ENCODE measurements at regions not wholly inside any gene's neighbourhood (a gene's known extent, or its start where the extent isn't known, plus 50 kb on each side); places are given as distances from the start of the nearest gene placed in this dataset.

DNA sequence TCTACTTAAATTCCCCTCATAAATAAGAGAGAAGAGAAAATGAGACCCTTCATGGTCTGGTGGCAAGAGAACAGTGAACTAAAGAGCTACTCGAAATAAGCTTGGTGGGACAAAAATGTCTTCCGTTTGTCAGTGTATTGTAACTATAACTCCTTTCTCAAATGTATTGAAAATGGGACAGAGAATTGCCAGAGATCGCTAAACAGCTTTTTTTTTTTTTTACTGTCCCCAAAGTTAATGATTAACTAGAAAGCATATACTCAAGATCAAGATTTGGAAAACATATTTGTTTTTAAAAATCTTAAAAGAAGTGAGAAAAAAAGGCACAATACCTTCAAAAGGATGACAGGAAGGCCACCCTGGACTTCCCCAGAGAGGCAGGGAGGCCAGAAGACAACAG is 206.4 kb upstream of the CTNND2 start:
- ATAC-seq (ENCODE audit: low read depth in 2 of 2), result no peak
- Mint-ChIP-seq H3K27ac (no peak overlapping the region), H3K4me1 (no peaks in the 10 kb centered on the region), H3K4me3 (no peak overlapping the region), H3K9me3 (peaks cover 0 to 11% (median 5%) of the 10 kb centered on the region in 7 donors), H3K36me3 (no peaks in the 10 kb centered on the region), H3K27me3 (no peaks in the 10 kb centered on the region)
- Histone ChIP-seq H3K36me3 (ENCODE audit: control insufficient read depth, insufficient read depth, low read length) (no peaks in the 10 kb centered on the region), H3K27me3 (ENCODE audit: control insufficient read depth, insufficient read depth, low read length) (no peaks in the 10 kb centered on the region), H3K4me1 (ENCODE audit: control insufficient read depth, insufficient read depth, low read length, poor library complexity, severe bottlenecking) (no peaks in the 10 kb centered on the region), H3K27ac (ENCODE audit: insufficient read depth, low read length, poor library complexity, severe bottlenecking) (no peak overlapping the region), H3K9me3 (ENCODE audit: control insufficient read depth in 2 of 2, low read length in 2 of 2) (no peaks in the 10 kb centered on the region), H3K4me3 (ENCODE audit: low read depth, low read length) (no peak overlapping the region)
- DNase-seq, result no peak

GRCh38 chr5:12109075-12109688 is 204.9 kb upstream of the CTNND2 start:
- Mint-ChIP-seq H3K27me3 (no peaks in the 10 kb centered on the region), H3K9me3 (peaks cover 0 to 11% (median 5%) of the 10 kb centered on the region in 7 donors), H3K36me3 (no peaks in the 10 kb centered on the region), H3K27ac (no peak overlapping the region), H3K4me1 (no peaks in the 10 kb centered on the region), H3K4me3 (no peak overlapping the region)
- Histone ChIP-seq H3K4me1 (ENCODE audit: control insufficient read depth, insufficient read depth, low read length, poor library complexity, severe bottlenecking) (no peaks in the 10 kb centered on the region), H3K27me3 (ENCODE audit: control insufficient read depth, insufficient read depth, low read length) (no peaks in the 10 kb centered on the region), H3K27ac (ENCODE audit: insufficient read depth, low read length, poor library complexity, severe bottlenecking) (no peak overlapping the region), H3K36me3 (ENCODE audit: control insufficient read depth, insufficient read depth, low read length) (no peaks in the 10 kb centered on the region), H3K4me3 (ENCODE audit: low read depth, low read length) (no peak overlapping the region), H3K9me3 (ENCODE audit: control insufficient read depth in 2 of 2, low read length in 2 of 2) (no peaks in the 10 kb centered on the region)
- DNase-seq (no peak), ATAC-seq (ENCODE audit: low read depth in 2 of 2) (no peak)

DNA sequence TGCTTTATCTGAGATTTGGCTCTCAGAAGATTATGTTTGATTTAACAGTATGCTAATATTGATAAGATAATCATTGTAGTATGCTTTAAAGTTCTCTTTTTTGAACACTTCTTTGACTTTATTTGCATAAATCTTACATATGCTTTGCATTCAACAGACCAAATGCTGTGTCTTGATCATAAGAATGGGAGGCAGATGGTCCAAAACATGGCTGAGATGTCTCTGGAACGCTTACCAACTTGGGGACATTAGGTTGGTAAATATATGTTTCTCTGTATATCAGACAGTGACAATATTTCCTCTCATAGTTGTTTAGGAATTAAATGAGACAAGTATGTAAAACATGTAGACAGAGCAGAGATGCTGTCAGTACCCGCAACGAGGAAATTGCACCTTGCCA is 197.9 kb upstream of the CTNND2 start:
- Mint-ChIP-seq H3K27me3 (no peaks in the 10 kb centered on the region), H3K9me3 (peaks cover 0 to 23% (median 10%) of the 10 kb centered on the region in 7 donors), H3K36me3 (no peaks in the 10 kb centered on the region), H3K27ac (no peak overlapping the region), H3K4me3 (no peak overlapping the region), H3K4me1 (no peaks in the 10 kb centered on the region)
- DNase-seq (no peak), ATAC-seq (ENCODE audit: low read depth in 2 of 2) (no peak)
- Histone ChIP-seq H3K4me1 (ENCODE audit: control insufficient read depth, insufficient read depth, low read length, poor library complexity, severe bottlenecking) (no peaks in the 10 kb centered on the region), H3K27me3 (ENCODE audit: control insufficient read depth, insufficient read depth, low read length) (no peaks in the 10 kb centered on the region), H3K27ac (ENCODE audit: insufficient read depth, low read length, poor library complexity, severe bottlenecking) (no peak overlapping the region), H3K4me3 (ENCODE audit: low read depth, low read length) (no peak overlapping the region), H3K36me3 (ENCODE audit: control insufficient read depth, insufficient read depth, low read length) (no peaks in the 10 kb centered on the region), H3K9me3 (ENCODE audit: control insufficient read depth in 2 of 2, low read length in 2 of 2) (no peaks in the 10 kb centered on the region)

- no peak for DNase-seq
- H3K27ac Mint-ChIP-seq, result no peak overlapping the region
- Histone ChIP-seq H3K4me3 (ENCODE audit: low read depth, low read length) (no peak overlapping the region), H3K27me3 (ENCODE audit: control insufficient read depth, insufficient read depth, low read length) (no peaks in the 10 kb centered on the region), H3K36me3 (ENCODE audit: control insufficient read depth, insufficient read depth, low read length) (no peaks in the 10 kb centered on the region), H3K9me3 (ENCODE audit: control insufficient read depth in 2 of 2, low read length in 2 of 2) (peaks cover 0 to under 1% of the 10 kb centered on the region in 2 experiments), H3K4me1 (ENCODE audit: control insufficient read depth, insufficient read depth, low read length, poor library complexity, severe bottlenecking) (no peaks in the 10 kb centered on the region), H3K27ac (ENCODE audit: insufficient read depth, low read length, poor library complexity, severe bottlenecking) (no peak overlapping the region)
- H3K27me3 Mint-ChIP-seq, result no peaks in the 10 kb centered on the region
- no peaks in the 10 kb centered on the region for H3K4me1 Mint-ChIP-seq
- H3K4me3 Mint-ChIP-seq, result no peak overlapping the region
- H3K36me3 Mint-ChIP-seq, result no peaks in the 10 kb centered on the region
- ATAC-seq (ENCODE audit: low read depth in 2 of 2), result no peak
- H3K9me3 Mint-ChIP-seq, result peaks cover 0 to 23% (median 10%) of the 10 kb centered on the region in 7 donors
Observed at GRCh38 chr5:12100542-12100941, 196.3 kb upstream of the CTNND2 start.

- no peaks in the 10 kb centered on the region for H3K4me1 ChIP-seq (ENCODE audit: control insufficient read depth, insufficient read depth, low read length, poor library complexity, severe bottlenecking)
- no peak overlapping the region for H3K4me3 ChIP-seq (ENCODE audit: low read depth, low read length)
- peaks cover 3 to 23% (median 10%) of the 10 kb centered on the region in 7 donors for H3K9me3 Mint-ChIP-seq
- no peak overlapping the region for H3K4me3 Mint-ChIP-seq
- no peaks in the 10 kb centered on the region for H3K27me3 ChIP-seq (ENCODE audit: control insufficient read depth, insufficient read depth, low read length)
- no peaks in the 10 kb centered on the region for H3K36me3 Mint-ChIP-seq
- H3K27me3 Mint-ChIP-seq, result no peaks in the 10 kb centered on the region
- H3K27ac Mint-ChIP-seq, result no peak overlapping the region
- DNase-seq (no peak), ATAC-seq (ENCODE audit: low read depth in 2 of 2) (no peak)
- H3K27ac ChIP-seq (ENCODE audit: insufficient read depth, low read length, poor library complexity, severe bottlenecking), result no peak overlapping the region
- peaks cover 0 to 7% of the 10 kb centered on the region in 2 experiments for H3K9me3 ChIP-seq (ENCODE audit: control insufficient read depth in 2 of 2, low read length in 2 of 2)
- H3K4me1 Mint-ChIP-seq, result no peaks in the 10 kb centered on the region
- H3K36me3 ChIP-seq (ENCODE audit: control insufficient read depth, insufficient read depth, low read length), result no peaks in the 10 kb centered on the region
Observed at GRCh38 chr5:12099296-12099695, 195.1 kb upstream of the CTNND2 start.

DNA sequence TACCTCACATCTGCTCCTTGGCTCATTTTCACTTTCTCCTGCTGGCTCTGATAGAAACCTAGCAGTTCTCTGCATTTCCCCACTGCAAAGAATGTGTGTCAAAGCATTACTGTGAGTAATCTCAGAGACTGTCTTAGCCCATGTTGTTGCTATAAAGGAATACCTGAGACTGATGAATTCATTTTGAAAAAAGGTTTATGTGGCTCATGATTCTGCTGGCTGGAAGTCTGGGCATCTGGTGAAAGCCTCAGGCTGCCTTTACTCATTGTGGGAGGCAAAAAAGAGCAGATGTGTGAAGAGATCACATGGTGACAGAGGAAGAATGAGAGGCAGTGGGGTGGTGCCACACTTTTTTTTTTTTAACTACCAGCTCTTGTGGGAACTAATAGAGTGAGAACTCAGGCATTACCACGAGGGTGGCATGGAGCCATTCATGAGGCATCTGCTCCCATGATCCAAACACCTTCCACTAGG is 191.6 kb upstream of the CTNND2 start:
- Mint-ChIP-seq H3K27me3 (no peaks in the 10 kb centered on the region), H3K4me1 (no peaks in the 10 kb centered on the region)

GRCh38 chr5:12093586-12093985 is 189.3 kb upstream of the CTNND2 start:
- Histone ChIP-seq H3K27ac (ENCODE audit: insufficient read depth, low read length, poor library complexity, severe bottlenecking) (no peak overlapping the region), H3K9me3 (ENCODE audit: control insufficient read depth in 2 of 2, low read length in 2 of 2) (peaks cover 1 to 7% of the 10 kb centered on the region in 2 experiments), H3K4me1 (ENCODE audit: control insufficient read depth, insufficient read depth, low read length, poor library complexity, severe bottlenecking) (no peaks in the 10 kb centered on the region), H3K4me3 (ENCODE audit: low read depth, low read length) (no peak overlapping the region), H3K27me3 (ENCODE audit: control insufficient read depth, insufficient read depth, low read length) (no peaks in the 10 kb centered on the region), H3K36me3 (ENCODE audit: control insufficient read depth, insufficient read depth, low read length) (no peaks in the 10 kb centered on the region)
- H3K27me3 Mint-ChIP-seq, result no peaks in the 10 kb centered on the region
- peaks cover 3 to 11% (median 7%) of the 10 kb centered on the region in 7 donors for H3K9me3 Mint-ChIP-seq
- no peak for ATAC-seq (ENCODE audit: low read depth in 2 of 2)
- no peaks in the 10 kb centered on the region for H3K36me3 Mint-ChIP-seq
- H3K4me1 Mint-ChIP-seq, result no peaks in the 10 kb centered on the region
- H3K27ac Mint-ChIP-seq, result no peak overlapping the region
- DNase-seq, result no peak
- no peak overlapping the region for H3K4me3 Mint-ChIP-seq

More for the DNA sequence above, 191.6 kb upstream of the CTNND2 start:
- Mint-ChIP-seq H3K9me3 (peaks cover 2 to 17% (median 9%) of the 10 kb centered on the region in 7 donors), H3K36me3 (no peaks in the 10 kb centered on the region), H3K4me3 (no peak overlapping the region), H3K27ac (no peak overlapping the region)
- ATAC-seq (ENCODE audit: low read depth in 2 of 2), result no peak
- no peak for DNase-seq
- Histone ChIP-seq H3K4me3 (ENCODE audit: low read depth, low read length) (no peak overlapping the region), H3K9me3 (ENCODE audit: control insufficient read depth in 2 of 2, low read length in 2 of 2) (peaks cover 1 to 7% of the 10 kb centered on the region in 2 experiments), H3K36me3 (ENCODE audit: control insufficient read depth, insufficient read depth, low read length) (no peaks in the 10 kb centered on the region), H3K4me1 (ENCODE audit: control insufficient read depth, insufficient read depth, low read length, poor library complexity, severe bottlenecking) (no peaks in the 10 kb centered on the region), H3K27ac (ENCODE audit: insufficient read depth, low read length, poor library complexity, severe bottlenecking) (no peak overlapping the region), H3K27me3 (ENCODE audit: control insufficient read depth, insufficient read depth, low read length) (no peaks in the 10 kb centered on the region)

GRCh38 chr5:12080761-12081160 is 176.5 kb upstream of the CTNND2 start:
- Histone ChIP-seq H3K4me1 (ENCODE audit: control insufficient read depth, insufficient read depth, low read length, poor library complexity, severe bottlenecking) (no peaks in the 10 kb centered on the region), H3K9me3 (ENCODE audit: control insufficient read depth in 2 of 2, low read length in 2 of 2) (no peaks in the 10 kb centered on the region), H3K36me3 (ENCODE audit: control insufficient read depth, insufficient read depth, low read length) (no peaks in the 10 kb centered on the region), H3K27me3 (ENCODE audit: control insufficient read depth, insufficient read depth, low read length) (no peaks in the 10 kb centered on the region), H3K4me3 (ENCODE audit: low read depth, low read length) (no peak overlapping the region), H3K27ac (ENCODE audit: insufficient read depth, low read length, poor library complexity, severe bottlenecking) (no peak overlapping the region)
- H3K4me1 Mint-ChIP-seq, result no peaks in the 10 kb centered on the region
- no peak overlapping the region for H3K27ac Mint-ChIP-seq
- no peaks in the 10 kb centered on the region for H3K27me3 Mint-ChIP-seq
- no peak overlapping the region for H3K4me3 Mint-ChIP-seq
- ATAC-seq (ENCODE audit: low read depth in 2 of 2) (no peak), DNase-seq (no peak)
- no peaks in the 10 kb centered on the region for H3K36me3 Mint-ChIP-seq
- peaks cover 1 to 24% (median 12%) of the 10 kb centered on the region in 7 donors for H3K9me3 Mint-ChIP-seq
